HG03571 (cell line): ENCODE measurements at regions not wholly inside any gene's neighbourhood (a gene's known extent, or its start where the extent isn't known, plus 50 kb on each side); places are given as distances from the start of the nearest gene placed in this dataset.
"Not testable (repeated sequence)": the region's sequence is repeated elsewhere in the genome, so short reads cannot be mapped to it uniquely, and the experiment has no call there.

Source experiments
- ATAC-seq: cut with Tn5 transposase; IDR thresholded peaks from one replicate; pipeline ENCODE4 v1.9.1; 2021; ENCODE audit not compliant: unreplicated experiment

DNA sequence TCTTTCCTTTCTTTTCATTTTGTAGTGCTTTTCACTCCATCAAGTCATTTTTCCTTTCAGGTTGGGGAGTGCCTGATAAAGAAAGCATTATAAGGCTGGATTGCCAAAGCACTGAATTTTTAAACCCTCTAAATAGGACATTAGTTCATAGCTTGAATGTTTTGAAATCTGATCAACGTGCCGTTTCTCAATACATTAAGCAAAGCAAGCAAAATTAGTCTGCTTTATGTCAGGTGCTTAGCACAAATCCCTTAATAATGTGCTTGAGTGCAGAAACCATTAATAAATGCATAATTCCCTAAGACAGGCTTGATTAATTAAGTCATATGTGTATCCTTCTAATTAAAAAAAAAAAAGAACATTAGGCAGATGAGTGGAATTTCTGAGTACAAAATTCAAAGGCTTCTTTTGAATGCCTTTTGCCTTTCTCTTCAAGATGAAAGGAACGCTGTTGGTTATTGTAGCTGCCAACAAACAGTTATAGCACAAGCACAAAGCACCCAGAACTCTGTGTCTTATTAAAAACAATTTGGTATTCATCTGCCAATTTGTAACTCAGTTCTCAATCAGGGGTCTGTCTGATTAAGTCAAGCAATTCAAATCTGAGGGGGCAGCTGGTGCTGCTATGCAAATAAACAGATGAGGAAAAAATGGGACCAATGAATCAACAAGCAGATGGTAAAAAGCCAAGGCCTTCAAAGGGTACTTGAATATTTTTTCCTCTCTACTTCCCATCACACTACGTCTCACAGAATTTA is 233.7 kb downstream of the TLE1 start:
- ATAC-seq: no peak

DNA sequence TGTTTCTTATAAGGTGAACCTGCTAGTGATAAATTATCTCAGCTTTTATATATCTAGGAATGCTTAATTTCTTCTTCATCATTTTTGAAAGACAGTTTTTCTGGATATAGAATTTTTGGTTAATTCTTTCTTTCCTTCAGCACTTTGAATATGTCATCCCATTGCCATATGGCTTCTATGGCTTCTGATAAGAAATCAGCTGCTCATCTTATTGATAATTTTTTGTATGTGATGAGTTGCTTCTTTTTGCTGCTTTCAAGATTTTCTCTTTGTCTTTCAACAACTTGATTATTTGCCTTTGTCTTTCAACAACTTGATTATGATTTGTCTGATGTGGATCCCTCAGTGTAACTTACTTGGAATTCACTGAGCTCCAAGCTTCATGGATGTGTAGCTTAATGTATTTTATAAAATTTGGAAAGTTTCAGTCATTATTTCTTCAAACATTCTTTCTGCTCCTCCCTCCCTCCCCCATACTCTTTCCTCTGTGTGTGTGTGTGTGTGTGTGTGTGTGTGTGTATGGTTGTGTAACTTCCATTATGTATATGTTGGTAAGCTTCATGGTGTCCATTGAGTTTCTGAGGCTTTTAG is 243.9 kb downstream of the TLE1 start:
- ATAC-seq: no peak

DNA sequence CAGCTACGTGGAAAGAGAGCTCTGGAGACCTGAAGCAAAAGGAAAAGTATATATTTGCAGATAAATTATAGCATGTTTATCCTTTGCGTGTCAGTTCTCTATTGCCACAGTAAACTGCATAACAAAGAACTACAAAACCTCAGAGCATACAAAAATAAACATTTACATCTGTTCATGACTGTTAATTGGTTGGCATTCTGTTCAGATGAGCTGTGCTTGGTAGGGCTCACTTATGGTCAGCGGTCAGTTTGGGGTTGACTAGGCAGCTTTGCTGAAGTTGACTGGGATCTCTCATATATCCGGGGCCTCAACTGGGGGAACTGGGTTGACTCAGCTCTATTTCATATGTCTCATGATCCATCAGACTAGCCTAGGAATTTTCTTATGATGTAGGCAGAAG is 257.7 kb downstream of the TLE1 start:
- no peak for ATAC-seq

DNA sequence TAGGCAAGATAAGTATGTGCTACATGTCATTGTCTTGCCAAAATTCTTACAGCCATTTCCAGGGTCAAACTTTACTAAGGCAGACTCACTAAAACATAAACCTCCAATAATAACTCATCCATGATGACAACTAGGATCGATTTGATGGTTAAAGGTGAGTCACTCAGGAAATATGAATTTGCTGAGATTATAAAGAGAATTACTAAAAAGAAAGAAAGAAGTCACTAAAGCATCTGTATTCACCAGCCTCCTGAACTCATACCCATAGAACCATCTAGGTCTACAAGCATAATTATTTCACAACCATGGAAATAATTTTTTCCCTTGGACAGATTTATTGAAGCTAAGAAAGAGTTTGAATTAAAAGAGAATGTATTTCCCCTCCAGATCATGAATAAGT is 258.6 kb downstream of the TLE1 start:
- no peak for ATAC-seq

DNA sequence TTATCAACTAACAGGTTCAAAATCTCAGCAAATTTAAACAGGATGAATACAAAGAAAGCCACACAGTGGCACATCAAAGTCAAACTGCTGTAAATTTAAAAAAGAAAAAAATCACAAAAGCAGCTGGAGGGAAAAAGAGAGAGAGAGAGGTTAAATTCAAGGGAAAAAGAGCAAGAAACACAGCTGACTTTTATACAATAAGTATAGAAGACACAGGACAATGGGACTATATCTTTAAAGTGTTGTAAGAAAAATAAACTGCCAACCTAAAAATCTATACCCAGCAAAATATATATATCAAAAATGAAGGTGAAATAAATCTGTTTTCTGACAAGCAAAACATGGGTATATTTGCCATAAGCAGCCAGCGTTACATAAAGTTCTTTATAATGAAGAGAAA is 261.5 kb downstream of the TLE1 start:
- no peak for ATAC-seq

DNA sequence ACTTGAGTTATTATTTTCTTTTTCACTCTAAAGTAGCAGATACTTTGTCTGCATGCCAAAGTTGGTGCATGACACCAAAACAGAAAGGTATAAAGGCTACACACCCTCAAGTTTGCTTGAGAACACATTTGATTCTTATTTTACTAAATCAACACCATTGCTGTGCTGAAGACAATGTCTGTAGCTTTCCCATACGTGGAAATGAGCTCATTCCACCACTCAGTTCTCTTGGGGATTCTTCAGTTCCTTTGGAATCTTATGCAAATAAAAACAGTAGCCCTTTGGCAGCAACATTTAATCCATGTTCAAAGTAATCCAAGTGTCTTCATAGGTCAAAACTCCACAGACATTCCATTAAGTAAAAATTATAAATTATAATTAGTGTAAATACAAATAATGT is 264.9 kb downstream of the TLE1 start:
- ATAC-seq: no peak

DNA sequence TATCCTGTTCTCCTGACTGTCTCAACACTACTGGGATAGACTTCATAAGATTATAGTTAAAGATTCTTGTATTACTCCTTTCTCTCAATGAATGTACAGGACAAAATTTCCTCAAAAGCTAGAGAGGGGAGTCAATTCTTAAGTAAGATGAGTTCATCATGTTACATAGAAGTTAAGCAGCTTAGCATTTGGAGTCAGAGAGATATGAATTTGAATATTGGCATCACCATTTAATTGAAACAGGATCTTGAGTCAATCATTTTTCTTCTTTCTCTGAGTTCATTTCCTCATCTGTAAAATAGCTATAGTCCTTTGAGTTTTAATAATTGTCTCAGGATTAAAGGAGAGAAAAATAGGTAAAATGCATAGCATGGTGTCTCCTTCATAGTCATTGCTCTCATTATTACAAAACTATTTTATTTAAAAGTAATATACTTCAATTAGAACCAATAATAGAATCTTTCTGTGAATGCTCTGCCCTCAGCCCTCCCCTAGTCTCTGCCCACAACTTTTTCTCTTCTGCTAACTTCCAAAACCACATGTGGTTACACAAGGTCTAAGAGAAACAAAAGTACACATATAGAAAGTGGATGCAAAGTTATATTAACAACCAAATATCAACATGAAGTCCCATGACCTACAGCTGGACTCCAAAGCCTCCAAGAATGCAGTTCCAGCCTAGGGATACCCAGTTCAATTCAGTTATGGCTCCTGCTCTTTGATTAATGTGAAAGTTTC is 265.6 kb downstream of the TLE1 start:
- ATAC-seq: no peak

DNA sequence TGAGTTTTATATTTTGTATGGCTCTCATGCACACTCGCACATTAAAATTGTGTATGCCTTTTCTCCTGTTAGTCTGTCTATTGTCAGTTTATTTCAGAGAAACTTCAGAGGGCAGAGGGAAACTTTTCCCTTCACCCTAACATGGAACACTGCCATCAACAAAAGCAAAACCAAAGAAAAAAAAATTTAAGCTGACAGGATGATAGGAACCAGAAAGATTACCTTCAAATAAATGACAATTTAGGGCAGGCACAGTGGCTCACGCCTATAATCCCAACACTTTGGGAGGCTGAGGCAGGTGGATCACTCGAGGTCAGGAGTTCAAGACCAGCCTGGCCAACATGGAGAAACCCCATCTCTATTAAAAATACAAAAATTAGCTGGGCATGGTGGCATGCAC is 268.3 kb downstream of the TLE1 start:
- not testable (repeated sequence) for ATAC-seq

DNA sequence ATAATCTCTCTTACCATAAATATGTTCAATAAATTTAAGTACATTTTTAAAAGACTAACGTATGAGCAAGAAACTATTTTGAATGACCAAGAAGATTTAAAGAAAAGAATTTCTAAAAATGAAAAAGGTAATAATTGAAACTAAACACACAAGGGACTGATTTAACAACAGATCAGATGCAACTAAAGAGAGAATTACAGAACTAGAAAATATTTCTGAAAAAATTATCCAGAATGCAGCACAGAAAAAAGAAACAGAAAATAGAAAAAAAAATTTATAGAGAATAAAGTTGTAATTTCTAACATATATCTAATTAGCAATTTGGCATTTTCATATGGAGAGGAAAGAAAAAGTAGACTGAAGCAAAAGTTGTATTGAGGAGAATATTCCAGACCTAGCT is 269.3 kb downstream of the TLE1 start:
- ATAC-seq: no peak

DNA sequence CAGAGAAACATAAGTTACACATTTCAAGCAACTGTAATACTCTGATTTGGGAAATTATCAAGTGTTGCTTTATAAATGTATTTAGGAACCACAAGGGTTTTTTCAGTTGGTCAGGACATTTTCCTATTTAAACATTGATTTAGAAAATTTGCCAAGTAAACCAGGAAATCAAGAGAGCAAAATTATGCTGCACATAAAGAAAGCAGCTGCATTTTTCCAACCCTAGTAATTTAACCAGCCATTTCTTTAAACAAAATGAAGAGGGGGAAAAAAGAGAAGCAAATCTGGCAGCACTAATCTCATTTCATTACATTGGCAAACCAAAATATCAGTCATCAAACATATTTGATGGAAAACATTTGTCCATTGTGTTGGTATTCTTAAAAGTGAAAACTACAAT is 271.4 kb downstream of the TLE1 start:
- no peak for ATAC-seq

DNA sequence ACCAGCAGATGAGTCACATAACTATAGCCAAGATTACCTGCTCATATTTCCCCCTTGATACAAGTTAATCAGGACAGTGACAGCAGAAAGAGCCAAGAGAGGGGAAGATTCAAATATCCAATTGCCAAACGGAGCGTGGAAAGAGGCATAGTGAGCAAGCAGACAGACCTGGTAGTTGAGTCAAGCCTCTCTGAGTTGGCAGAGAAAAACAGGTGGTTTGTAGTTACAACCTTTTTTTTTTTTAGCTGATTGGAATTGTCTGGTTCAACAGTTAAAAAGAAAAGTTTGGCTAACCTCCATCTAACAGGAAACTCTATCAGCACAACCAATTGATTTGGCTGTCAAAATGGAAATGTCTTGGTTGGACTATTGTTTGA is 272.1 kb downstream of the TLE1 start:
- ATAC-seq: no peak

DNA sequence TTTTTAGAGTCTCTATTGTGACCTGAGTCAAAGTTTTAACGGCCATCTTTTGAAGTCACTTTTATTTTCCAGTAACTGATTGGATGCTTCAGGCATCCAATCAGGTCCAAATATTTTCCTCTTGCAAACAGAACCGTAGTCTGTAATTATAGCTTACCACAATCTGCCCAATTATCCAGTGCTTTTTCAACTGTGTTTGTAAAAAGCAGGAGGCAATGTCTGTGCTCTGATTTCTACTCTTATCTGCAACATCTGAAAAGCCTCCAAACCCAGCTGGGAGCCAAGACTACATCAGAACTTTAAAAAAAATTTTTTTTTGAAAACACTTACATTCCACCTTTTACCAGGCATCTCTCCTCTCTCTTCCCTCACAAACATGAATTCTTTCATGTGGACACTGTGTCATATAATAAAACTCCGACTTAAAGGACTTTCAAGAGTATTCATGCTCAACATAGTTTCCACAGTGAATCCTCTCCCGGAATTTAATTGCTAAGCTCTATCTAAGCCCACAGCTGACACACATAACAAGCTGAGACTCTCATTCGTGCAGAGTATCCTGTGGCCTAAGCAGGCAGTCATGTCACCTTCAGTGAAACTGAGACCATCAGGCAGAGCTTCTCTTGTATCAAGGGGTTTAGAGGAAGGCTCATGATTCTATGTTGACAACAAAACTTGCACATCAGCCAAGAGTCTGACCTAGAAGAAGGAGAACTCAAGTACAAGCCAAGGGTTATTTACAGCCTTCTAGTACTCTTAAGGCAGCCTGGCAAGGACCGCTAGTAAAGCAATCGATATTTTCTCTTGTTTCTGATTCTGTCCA is 272.7 kb downstream of the TLE1 start:
- ATAC-seq: no peak

DNA sequence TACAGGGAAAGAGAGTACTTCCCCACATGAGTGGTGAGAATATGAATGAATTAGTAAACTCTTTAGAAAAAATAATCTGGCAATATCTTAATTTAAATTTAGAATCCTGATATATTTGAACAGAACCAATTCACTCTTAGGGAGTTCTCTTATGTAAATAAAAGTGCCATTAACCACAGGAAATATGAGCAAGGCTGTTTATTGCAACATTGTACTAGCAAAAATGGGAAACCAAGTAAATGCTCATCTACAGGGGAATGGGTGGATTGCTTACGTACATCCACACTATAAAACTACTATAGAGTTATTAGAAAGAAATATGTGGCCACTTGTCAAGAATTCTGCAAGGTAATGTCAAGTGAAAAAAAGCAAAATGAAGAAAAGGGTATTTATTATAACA is 274.5 kb downstream of the TLE1 start:
- no peak for ATAC-seq

DNA sequence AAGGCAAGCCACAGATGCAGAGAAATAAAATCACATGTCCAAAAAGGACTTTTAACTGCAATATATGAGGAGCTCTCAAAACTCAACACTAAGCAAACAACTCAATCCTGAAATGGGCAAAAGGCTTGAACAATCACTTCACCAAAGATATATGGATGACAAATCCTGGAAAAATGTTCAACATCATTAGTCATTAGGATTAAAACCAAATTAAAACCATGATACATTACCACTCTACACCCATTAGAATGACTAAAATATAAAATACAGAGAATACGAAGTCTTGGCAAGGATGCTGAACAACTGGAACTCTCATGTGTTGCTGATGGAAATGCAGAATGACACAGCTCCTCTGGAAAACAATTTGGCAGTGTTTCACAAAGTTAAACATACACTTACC is 277.4 kb downstream of the TLE1 start:
- ATAC-seq: no peak

DNA sequence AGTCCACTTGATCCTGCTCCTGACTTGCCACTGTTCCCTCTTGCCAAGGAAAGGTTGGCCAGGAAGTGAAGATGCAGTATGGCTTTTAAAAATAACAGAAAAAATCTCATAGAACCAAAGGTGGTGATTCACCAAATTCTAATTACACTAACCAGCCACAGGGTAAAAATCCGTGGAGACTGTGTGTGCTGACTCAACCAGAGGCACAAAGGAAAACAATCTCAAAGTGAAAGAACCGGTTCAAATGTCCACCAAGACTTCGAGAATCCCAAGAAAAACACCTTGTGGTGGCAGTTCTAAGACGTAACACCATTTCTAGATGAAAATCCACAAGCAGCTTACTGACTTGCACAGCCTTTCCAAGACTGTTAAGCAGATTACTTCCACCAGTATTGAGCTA is 279.1 kb downstream of the TLE1 start:
- no peak for ATAC-seq

DNA sequence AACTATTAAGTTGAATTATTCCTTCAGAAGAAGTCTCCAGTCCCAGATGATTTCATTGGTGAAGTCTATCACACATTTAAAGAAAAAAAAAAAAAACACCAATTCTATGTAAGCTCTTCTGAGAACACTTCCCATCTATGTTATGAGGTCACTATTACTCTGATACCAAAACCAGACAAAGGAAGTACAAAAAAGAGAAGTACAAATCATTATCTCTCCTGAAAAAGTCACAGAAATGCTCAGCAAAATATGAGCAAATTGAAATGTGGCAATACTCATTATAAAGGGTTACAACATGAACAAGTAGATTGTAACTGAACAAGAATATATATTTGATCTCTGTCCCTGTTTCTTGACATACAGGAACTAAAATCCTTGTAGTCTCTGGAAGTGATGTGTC is 280.4 kb downstream of the TLE1 start:
- ATAC-seq: no peak

DNA sequence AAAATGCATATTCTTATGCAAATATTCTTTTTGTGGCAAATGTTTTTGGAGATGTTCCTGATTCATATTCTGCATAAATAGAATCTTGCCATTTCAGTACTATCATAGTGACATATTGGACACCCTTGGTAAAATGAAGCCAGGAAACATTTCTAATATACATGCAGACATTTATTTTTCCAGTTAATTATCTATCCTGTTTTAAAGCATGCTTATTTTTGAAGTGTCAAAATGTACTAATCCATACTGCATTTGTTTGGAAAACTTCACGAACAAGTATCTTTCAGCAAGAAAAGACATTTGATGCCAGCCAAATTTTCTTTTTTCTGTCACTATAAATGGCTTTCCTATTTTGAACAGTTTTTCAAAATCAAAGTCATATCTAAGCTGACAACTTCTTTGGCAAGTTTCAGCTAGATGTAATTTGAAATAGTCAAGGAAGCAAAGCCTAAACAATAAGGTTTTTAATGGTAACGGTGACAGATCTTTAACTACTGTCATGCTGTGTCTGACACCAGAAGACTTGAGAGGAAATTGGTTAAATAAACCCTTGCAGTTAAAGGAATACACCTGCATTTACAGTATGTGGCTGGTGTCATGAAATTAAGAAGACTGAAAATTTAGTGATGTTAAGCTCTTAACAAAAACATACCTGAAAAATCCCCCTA is 284.3 kb downstream of the TLE1 start:
- ATAC-seq: no peak

DNA sequence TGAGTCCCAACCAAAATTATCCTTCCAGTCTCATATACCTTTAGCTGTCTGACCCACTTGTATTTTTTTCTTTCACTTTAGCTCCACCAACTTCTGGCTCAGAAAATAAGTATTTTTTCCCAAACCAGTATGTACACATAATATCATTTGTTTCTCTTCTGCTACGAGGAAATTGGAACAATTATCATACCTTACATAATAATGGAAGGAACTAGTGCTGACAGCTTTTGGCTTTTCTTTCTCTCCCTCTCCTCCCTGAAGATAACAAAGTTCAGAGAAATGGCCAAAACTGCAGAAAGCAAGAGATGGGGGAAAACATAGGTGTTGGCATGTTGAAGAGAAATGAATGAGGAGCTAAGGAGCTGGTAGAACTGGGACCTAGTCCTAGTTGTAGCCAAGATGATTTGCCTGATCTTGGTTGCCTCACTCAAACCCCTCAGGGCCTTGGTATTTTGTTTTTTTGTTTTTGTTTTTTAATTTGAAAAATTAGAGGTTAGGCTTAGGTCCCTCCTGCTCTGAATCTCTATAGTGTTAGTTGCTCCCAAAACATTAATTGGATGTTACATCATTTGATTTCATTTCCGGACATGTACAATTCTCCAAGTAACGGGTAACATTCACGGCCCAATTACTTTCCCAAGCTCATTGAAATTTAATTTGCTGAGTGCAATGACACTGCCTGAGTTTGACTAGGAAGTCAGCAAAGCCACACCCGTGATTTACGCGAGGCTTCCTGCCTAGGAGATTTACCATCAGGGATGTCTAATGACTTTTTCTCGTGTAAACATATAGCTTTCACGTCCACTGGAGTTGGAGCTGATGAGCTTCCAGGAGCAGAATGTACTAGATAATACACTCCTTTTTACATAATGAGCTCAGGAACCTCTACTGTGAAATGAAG is 291.6 kb downstream of the TLE1 start:
- no peak for ATAC-seq

DNA sequence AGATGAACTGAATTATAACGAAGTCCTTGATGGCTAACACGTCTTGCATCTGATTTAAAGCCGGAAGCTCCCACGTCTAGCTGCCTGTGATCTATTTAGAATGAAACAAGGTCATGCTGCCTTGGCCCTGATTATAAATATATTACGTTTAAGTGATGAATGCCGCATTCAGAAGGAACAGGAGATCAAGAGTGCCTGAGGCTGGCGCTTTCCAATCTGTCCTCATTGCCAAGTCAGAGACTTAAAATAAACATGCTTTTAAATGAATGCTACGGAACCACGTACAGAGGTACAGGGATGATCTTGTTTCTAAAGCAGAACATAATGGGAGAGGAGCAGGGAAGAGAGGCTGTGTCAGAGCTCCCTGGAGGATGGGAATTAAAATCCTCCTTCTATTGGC is 292.8 kb downstream of the TLE1 start:
- ATAC-seq: no peak

DNA sequence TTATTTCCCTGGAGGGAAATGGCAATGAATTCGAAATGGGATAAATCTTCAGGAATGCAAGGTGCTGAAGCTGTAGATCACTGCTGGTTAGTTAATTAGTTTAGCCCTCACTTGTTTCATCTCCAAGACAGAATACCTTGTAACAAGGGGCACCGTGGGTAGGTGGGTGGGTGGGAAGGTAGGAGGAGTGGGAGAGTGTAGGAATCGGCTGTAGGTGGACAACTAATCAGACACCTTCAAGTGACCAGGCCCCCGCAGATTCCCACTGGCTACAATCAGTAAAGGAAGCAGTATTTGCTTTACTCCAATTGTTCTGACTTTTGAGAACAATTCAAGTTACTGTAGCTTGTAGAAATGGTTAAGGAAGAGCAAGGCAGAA is 293.7 kb downstream of the TLE1 start:
- no peak for ATAC-seq
